Activated CD8-positive, alpha-beta memory T cell treated with anti-CD3 and anti-CD28 coated beads, Interleukin-2, amount 10 ng/mL, durations not matched to agents 7 days and 5 days (primary cell): ENCODE measurements at regions not wholly inside any gene's neighbourhood (a gene's known extent, or its start where the extent isn't known, plus 50 kb on each side); places are given as distances from the start of the nearest gene placed in this dataset.

ENCODE experiments used
- ATAC-seq: fragments of 150-1000 bp; cut with Tn5 transposase; one replicate; pipeline ENCODE4 v1.10.0; 2021; ENCODE audit warnings: moderate library complexity
- CTCF ChIA-PET: fragments of 350-600 bp; sonication (Branson Sonifier 250); formaldehyde crosslinking; loops from one replicate; lab custom pipeline; 2021; ENCODE audit warnings: antibody characterized with exemption; lab: Charles Lee
- DNase-seq: peaks from one replicate; pipeline ENCODE4 v3.0.0-alpha.2; 2020
- H3K27ac Mint-ChIP-seq: one replicate; pipeline ENCODE4 v1.8.0; 2021; ENCODE audit warnings: mild to moderate bottlenecking, mixed read lengths
- H3K27me3 Mint-ChIP-seq: one replicate; pipeline ENCODE4 v1.8.0; 2021; ENCODE audit warnings: mixed read lengths
- H3K36me3 Mint-ChIP-seq: one replicate; pipeline ENCODE4 v1.8.0; 2021; ENCODE audit warnings: mild to moderate bottlenecking, mixed read lengths
- H3K4me1 Mint-ChIP-seq: one replicate; pipeline ENCODE4 v1.8.0; 2021; ENCODE audit warnings: mixed read lengths
- H3K4me3 Mint-ChIP-seq: one replicate; pipeline ENCODE4 v1.8.0; 2021; ENCODE audit warnings: mild to moderate bottlenecking, moderate library complexity, mixed read lengths
- H3K9me3 Mint-ChIP-seq: one replicate; pipeline ENCODE4 v1.8.0; 2022; ENCODE audit warnings: low read depth, mixed read lengths

DNA sequence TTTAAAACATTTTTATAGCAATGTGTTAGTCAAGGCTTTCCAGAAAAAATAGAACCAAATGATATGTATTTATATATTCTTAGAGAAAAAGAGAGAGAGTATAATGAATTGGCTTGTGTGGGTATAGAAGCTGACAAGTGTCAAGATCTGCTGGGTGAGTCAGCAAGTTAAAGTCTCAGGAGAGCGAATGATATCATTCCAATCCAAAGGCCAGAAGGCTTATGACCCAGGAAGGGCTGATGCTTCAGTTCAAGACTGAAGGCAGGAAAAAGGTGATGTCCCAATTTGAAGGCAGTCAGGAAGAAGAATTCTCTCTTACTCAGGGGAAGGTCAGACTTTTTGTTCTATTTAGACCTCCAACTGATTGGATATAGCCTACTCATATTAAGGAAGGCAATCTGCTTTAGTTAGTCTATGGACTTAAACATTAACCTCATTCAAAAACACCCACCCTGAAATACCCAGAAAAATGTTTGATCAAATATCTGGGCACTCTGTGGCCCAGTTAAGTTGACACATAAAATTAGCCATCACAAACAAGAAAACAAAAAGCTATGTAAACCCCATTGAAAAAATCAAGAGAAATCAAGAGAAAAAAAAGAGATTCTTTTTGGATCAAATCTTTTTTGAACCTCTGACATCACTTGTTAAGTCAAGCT lies 189.6 kb downstream of the PIK3R1 start:
- H3K9me3 Mint-ChIP-seq, result peaks cover 9% of the 10 kb centered on the region
- ATAC-seq (no peak), DNase-seq (no peak)
- CTCF ChIA-PET, result interaction anchor here (0.8 to 2.0 kb wide), 7 partner anchors 11 to 119 kb away, joined by 3 to 6 read pairs (median 3); no protein-coding TSS in a partner anchor
- H3K36me3 Mint-ChIP-seq, result peaks cover 11% of the 10 kb centered on the region
- H3K27me3 Mint-ChIP-seq, result no peaks in the 10 kb centered on the region
- no peak overlapping the region for H3K4me3 Mint-ChIP-seq
- H3K4me1 Mint-ChIP-seq, result peaks cover 33% of the 10 kb centered on the region
- peak overlapping the region; percentile 82 for H3K27ac Mint-ChIP-seq

DNA sequence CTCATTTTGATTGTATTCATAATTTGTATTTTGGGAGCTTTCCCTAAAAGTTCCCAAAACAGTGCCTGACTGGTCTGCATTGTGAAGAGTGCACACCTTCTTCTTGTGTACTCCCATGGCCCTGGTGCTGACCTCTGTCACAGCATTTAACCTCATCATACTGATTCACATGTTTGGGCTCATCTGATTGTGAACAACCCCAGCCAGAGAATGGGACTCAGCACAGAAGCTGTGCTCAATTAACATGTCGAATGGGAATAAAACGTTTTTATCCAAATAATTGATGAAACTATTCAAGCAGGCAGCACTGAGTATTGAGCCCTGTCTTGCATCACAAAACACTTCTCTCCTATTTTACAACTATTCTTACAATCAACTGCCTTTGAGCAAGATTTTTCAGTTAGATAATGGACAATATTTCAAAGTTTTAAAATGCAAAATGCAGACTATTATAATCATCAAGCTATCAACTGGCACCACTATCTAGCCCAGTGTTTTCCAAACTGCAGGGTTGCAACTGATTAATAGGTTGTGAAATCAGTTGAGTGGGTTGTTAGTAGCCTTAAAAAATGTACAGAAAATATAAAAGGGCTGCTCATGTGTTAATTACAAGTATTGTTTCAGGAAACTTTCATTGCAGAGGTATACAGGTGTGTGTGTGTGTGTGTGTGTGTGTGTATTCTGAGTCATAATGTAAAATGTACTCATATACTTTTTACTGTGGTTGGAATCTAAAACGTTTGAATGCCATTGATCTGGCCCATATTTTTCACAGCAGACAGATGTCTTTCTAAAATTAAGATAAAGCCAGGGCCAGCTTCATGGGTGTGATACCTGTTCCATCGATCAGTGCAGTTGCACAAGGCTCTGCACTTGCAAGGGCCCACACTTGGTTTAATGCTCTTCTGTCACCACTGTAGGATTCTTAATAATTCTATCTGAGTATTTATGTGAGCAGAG lies 190.5 kb downstream of the PIK3R1 start:
- peak; percentile 46 for DNase-seq
- Mint-ChIP-seq H3K4me1 (peaks cover 33% of the 10 kb centered on the region), H3K36me3 (peaks cover 7% of the 10 kb centered on the region), H3K4me3 (peak overlapping the region; percentile 26), H3K9me3 (peaks cover 8% of the 10 kb centered on the region), H3K27me3 (no peaks in the 10 kb centered on the region), H3K27ac (peak overlapping the region; percentile 85)
- CTCF ChIA-PET, result interaction anchor here (0.7 to 1.6 kb wide), 6 partner anchors 15 to 120 kb away, joined by 3 to 5 read pairs (median 3); no protein-coding TSS in a partner anchor
- peak; percentile 69 for ATAC-seq

DNA sequence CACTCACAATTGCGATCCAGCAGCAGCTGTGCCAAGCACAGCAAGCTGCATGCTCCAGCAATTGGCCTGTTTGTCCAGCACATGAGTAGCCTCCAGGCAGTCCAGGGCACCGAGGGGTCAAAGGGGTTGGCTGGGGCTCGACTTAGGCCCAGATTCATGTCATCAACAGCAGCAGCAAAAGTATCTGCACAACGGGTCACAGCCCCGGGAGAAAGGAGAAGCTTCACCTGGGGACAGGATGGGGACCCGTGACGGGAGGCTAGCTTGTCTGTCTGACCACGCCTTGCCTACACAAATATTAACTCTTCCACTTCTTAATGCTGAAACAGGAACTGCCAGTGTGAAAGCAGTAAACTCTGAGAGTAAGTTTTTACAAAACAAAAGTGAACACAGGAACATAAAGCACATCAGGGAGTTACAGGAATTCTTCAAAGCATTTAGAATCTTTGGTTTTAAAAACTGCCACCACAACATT lies 191.2 kb downstream of the PIK3R1 start:
- peak overlapping the region; percentile 85 for H3K27ac Mint-ChIP-seq
- H3K27me3 Mint-ChIP-seq, result no peaks in the 10 kb centered on the region
- H3K9me3 Mint-ChIP-seq, result peaks cover 3% of the 10 kb centered on the region
- CTCF ChIA-PET, result interaction anchor here (0.7 to 1.6 kb wide), 3 partner anchors 14 to 121 kb away, joined by 3 to 5 read pairs (median 3); no protein-coding TSS in a partner anchor
- peaks cover 7% of the 10 kb centered on the region for H3K36me3 Mint-ChIP-seq
- peak overlapping the region; percentile 26 for H3K4me3 Mint-ChIP-seq
- H3K4me1 Mint-ChIP-seq, result peaks cover 33% of the 10 kb centered on the region
- ATAC-seq (peak; percentile 59), DNase-seq (peak; percentile 56)

DNA sequence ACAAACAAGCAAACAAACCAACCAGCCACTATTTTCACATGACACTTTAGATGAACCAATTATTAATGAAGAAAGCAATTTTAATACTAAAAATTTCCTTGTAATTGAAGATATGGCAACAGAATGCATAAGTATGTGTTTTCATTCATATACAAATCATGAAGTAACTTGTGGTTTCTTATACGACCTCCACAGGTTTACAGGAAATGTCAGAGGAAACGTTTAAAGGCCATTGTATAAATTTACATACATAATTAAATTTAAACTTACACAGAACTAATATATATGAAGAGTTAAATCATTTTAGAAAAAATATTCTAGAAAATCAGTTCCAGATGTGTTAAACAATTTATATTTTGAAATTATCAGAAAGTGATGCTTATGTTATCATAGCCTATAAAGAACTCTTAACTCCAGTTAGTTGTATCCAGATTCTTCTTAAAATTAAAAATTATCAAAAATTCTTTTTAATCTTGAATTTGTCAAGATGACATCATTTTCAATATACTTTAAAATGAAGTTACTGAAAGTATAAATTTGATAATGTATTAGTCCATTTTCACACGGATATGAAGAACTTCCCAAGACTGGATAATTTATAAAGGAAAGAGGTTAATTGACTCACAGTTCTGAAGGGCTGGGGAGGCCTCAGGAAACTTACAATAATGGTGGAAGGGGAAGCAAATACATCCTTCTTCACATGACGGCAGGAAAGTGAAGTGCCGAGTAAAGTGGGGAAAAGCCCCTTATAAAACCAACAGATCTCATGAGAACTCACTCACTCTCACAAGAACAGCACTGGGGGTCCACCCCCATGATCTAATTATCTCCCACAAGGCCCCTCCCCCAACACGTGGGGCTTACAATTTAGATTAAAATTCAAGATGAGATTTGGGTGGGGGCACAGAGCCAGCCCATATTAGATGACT lies 192.0 kb downstream of the PIK3R1 start:
- CTCF ChIA-PET, result interaction anchor here (0.6 kb wide), 1 partner anchor 926 kb away, joined by 3 read pairs; no protein-coding TSS in a partner anchor
- H3K36me3 Mint-ChIP-seq, result peaks cover 4% of the 10 kb centered on the region
- ATAC-seq (peak; percentile 41), DNase-seq (no peak)
- no peaks in the 10 kb centered on the region for H3K9me3 Mint-ChIP-seq
- no peaks in the 10 kb centered on the region for H3K27me3 Mint-ChIP-seq
- peaks cover 33% of the 10 kb centered on the region for H3K4me1 Mint-ChIP-seq
- H3K4me3 Mint-ChIP-seq, result peak overlapping the region; percentile 26
- H3K27ac Mint-ChIP-seq, result peak overlapping the region; percentile 85

DNA sequence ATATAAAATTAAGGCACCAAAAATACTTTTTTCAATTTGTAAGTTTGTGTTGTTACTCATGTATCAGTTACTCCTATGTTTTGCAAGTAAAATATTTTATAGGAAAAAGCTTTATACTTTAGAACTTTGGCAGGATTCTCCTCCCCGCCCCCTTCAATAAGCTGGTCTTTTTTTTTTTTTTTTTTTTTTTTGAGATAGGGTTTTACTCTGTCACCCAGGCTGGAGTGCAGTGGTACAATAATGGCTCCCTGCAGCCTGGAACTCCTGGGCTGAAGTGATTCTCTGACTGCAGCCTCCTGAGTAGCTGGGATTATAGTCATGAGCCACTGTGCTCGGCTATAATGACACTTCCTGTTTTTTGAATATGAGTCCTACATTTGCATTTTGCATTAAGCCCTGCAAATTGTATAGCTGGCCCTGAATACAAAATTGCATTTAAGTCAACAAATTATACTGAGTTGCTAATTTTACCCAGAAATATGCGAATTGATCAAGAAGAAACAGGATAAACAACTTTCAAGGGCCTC lies 192.9 kb downstream of the PIK3R1 start:
- DNase-seq (no peak), ATAC-seq (no peak)
- no peaks in the 10 kb centered on the region for H3K27me3 Mint-ChIP-seq
- H3K4me3 Mint-ChIP-seq, result no peak overlapping the region
- H3K27ac Mint-ChIP-seq, result no peak overlapping the region
- H3K9me3 Mint-ChIP-seq, result no peaks in the 10 kb centered on the region
- H3K4me1 Mint-ChIP-seq, result peaks cover 33% of the 10 kb centered on the region
- CTCF ChIA-PET, result interaction anchor here (0.6 to 1.0 kb wide), 4 partner anchors 9 to 926 kb away, joined by 3 read pairs; no protein-coding TSS in a partner anchor
- H3K36me3 Mint-ChIP-seq, result peaks cover 3% of the 10 kb centered on the region

DNA sequence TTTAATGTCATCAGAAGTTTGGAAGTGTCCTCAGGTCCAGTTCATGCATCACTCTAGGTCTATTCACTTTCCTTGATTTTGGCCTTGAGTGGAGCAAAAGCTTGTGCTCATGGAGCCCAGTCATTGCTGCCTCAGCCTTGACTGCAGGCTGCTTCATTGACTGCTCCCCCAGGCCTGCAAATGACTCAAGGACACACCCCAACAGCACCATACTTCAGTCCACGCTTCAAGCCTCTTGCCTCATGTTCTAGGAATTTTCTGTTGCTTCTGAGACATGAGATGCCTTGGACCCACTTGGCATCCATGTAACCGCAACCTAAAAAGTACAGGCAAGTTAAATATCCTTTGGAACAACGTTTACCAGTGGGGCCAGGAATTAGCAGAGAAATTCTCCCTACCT lies 193.7 kb downstream of the PIK3R1 start:
- DNase-seq, result no peak
- Mint-ChIP-seq H3K27me3 (no peaks in the 10 kb centered on the region), H3K4me1 (peaks cover 33% of the 10 kb centered on the region), H3K4me3 (no peak overlapping the region), H3K9me3 (no peaks in the 10 kb centered on the region), H3K36me3 (peaks cover 3% of the 10 kb centered on the region), H3K27ac (no peak overlapping the region)
- no peak for ATAC-seq
- CTCF ChIA-PET, result interaction anchor here (0.9 to 1.9 kb wide), 3 partner anchors 10 to 47 kb away, joined by 3 to 5 read pairs (median 3); no protein-coding TSS in a partner anchor

DNA sequence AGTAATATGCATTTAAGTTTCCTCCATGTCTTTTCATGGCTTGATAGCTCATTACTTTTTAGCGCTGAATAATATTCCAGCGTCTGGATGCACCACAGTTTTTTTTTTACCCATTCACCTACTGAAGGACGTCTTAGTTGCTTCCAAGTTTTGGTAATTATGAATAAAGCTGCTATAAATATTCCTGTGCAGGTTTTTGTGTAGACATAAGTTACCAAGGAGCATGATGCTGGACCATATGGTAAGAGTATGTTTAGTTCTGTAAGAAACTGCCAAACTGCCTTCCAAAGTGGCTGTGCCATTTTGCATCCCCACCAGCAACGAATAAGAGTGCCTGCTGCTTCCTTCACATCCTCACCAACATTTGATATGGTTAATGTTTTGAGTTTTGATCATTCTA lies 195.6 kb downstream of the PIK3R1 start:
- no peak overlapping the region for H3K27ac Mint-ChIP-seq
- no peaks in the 10 kb centered on the region for H3K9me3 Mint-ChIP-seq
- no peak for ATAC-seq
- no peak for DNase-seq
- CTCF ChIA-PET, result interaction anchor here (1.1 kb wide), 1 partner anchor 22 kb away, joined by 3 read pairs; no protein-coding TSS in a partner anchor
- peaks cover 1% of the 10 kb centered on the region for H3K36me3 Mint-ChIP-seq
- no peaks in the 10 kb centered on the region for H3K27me3 Mint-ChIP-seq
- H3K4me3 Mint-ChIP-seq, result no peak overlapping the region
- H3K4me1 Mint-ChIP-seq, result peaks cover 27% of the 10 kb centered on the region

DNA sequence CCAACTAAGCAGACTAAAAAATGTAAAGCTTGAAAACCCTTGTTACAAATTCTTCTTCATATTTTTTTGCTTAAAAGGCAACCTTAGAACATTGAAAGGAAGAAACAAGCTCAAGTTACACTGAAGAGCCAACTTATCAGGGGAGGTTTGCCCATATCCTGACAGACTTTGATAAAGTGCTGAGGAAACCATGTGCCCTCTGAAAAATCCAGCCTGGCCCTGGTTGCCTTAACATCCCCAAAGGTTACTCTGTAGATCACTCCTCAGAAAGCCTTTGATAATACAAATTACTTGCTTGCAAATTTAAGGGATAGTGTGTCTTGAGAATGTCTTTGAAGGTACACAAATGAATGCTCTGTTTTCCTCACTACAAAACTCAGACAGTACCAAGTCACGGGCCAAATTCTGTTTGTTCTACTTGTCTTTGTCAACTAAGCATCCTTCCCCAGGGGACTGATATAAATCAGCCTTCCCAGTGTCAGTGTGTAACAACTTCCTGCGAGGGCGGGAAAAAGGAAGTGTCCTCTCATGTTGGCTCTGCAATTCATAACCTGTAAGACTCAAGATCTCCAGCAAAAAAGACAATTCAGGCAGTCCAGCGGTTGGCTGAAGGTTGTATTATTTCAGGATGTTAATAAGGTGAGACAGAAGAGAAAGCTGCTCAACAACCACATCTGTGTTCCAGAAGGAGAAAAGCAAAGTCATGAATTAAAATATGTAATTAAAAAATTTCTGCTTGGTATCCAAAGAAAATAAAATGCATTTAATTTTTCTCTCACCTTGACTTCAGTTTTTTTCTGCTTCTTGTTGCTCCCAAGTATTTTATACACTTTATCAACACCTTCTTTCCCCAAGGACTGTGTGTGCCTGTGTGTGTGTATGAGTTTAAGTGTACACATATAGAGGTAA lies 199.9 kb downstream of the PIK3R1 start:
- CTCF ChIA-PET, result interaction anchor here (1.4 kb wide), 1 partner anchor 19 kb away, joined by 3 read pairs; no protein-coding TSS in a partner anchor
- no peak for ATAC-seq

DNA sequence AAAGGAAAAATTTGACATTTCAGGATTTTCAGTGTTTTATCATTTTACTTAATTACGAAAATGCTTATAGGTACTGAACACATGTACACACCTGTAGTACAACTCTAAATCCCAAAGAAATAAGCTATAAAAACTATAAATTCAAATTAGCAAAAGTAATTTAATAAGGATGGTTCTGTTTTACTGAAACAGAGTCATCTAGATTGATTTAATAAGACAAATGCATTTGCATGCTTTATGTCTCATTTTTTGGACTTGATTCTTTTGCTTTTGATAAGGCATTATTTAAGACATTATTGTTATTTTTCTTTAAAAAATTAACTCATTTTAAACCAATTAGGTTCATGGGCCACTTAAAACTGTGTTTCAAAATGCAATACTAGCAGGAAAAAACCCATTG lies 201.2 kb downstream of the PIK3R1 start:
- H3K9me3 Mint-ChIP-seq, result no peaks in the 10 kb centered on the region
- no peak for ATAC-seq
- no peak overlapping the region for H3K4me3 Mint-ChIP-seq
- no peak for DNase-seq
- CTCF ChIA-PET, result no interaction called here
- H3K27me3 Mint-ChIP-seq, result peaks cover 5% of the 10 kb centered on the region
- no peaks in the 10 kb centered on the region for H3K36me3 Mint-ChIP-seq
- no peak overlapping the region for H3K27ac Mint-ChIP-seq
- H3K4me1 Mint-ChIP-seq, result peaks cover 8% of the 10 kb centered on the region

More for the DNA sequence above, 199.9 kb downstream of the PIK3R1 start:
- Mint-ChIP-seq H3K27me3 (no peaks in the 10 kb centered on the region), H3K4me3 (no peak overlapping the region), H3K4me1 (peaks cover 8% of the 10 kb centered on the region), H3K27ac (no peak overlapping the region), H3K36me3 (no peaks in the 10 kb centered on the region), H3K9me3 (no peaks in the 10 kb centered on the region)
- no peak for DNase-seq

DNA sequence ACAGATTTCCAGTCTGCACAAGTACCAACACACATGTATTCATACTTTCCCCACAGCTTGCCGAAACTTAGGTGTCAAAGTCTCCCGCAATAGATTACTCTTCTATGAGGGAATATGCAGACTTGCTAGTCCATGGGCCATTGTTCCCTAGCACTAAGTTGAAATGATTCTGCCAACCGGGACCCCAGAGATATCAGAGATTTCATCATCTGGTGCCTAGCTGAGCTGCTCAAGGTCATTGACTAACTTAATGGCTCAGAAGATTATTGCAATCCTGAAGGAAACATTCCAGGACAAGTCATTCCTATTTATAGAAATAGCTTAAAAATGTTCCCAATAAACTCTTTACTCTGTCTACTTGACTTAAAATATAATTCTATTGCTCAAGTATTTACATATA lies 202.6 kb downstream of the PIK3R1 start:
- no peak overlapping the region for H3K27ac Mint-ChIP-seq
- no peaks in the 10 kb centered on the region for H3K36me3 Mint-ChIP-seq
- ATAC-seq (no peak), DNase-seq (no peak)
- H3K27me3 Mint-ChIP-seq, result peaks cover 5% of the 10 kb centered on the region
- H3K4me3 Mint-ChIP-seq, result no peak overlapping the region
- CTCF ChIA-PET, result no interaction called here
- H3K9me3 Mint-ChIP-seq, result no peaks in the 10 kb centered on the region
- H3K4me1 Mint-ChIP-seq, result peaks cover 15% of the 10 kb centered on the region

DNA sequence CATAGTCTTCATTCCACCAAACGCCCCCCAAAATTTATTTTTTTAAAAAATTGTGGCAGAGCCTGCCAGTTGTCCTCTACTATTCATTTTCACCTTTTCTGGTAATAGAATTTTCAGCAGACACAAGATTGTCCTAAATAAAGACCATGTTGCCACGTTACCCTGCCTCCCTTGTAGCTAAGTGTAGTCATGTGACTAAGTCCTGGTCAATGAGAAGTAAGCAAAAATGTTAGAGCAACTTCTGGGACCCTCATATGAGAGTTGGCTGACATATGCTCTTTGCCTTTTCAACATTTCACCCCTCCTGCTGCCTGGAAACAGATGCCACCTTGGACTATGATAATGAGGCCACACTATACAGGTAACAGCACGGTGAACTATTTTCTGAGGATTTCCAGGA lies 203.1 kb downstream of the PIK3R1 start:
- CTCF ChIA-PET, result interaction anchor here (1.1 to 1.8 kb wide), 2 partner anchors 9 to 10 kb away, joined by 3 to 5 read pairs; no protein-coding TSS in a partner anchor
- ATAC-seq, result no peak
- Mint-ChIP-seq H3K27me3 (peaks cover 5% of the 10 kb centered on the region), H3K4me1 (peaks cover 20% of the 10 kb centered on the region), H3K36me3 (no peaks in the 10 kb centered on the region), H3K4me3 (no peak overlapping the region), H3K27ac (no peak overlapping the region), H3K9me3 (no peaks in the 10 kb centered on the region)
- no peak for DNase-seq
